OCI-M2 (cell line): ENCODE measurements at regions not wholly inside any gene's neighbourhood (a gene's known extent, or its start where the extent isn't known, plus 50 kb on each side); places are given as distances from the start of the nearest gene placed in this dataset.
"Not testable (repeated sequence)": the region's sequence is repeated elsewhere in the genome, so short reads cannot be mapped to it uniquely, and the experiment has no call there.

Experiments used
- DNase-seq: peaks from one replicate; lab custom pipeline; 2025; ENCODE audit not compliant: unreplicated experiment; lab: John Stamatoyannopoulos, UW

DNA sequence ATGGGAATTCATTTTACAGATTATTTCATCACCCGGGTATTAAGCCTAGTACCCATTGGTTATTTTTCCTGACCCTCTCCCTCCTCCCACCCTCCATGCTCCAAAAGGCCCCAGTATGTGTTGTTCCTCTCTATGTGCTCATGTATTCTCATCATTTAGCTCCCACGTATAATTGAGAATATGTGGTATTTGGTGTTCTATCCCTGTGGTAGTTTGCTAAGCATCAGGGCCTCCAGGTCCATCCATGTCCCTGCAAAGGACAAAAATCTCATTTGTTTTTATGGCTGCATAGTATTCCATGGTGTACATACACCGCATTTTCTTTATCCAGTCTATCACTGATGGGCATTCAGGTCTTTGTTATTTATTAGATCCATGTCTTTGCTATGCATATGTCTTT, 894.1 kb upstream of the MIR17HG start:
- no peak for DNase-seq

DNA sequence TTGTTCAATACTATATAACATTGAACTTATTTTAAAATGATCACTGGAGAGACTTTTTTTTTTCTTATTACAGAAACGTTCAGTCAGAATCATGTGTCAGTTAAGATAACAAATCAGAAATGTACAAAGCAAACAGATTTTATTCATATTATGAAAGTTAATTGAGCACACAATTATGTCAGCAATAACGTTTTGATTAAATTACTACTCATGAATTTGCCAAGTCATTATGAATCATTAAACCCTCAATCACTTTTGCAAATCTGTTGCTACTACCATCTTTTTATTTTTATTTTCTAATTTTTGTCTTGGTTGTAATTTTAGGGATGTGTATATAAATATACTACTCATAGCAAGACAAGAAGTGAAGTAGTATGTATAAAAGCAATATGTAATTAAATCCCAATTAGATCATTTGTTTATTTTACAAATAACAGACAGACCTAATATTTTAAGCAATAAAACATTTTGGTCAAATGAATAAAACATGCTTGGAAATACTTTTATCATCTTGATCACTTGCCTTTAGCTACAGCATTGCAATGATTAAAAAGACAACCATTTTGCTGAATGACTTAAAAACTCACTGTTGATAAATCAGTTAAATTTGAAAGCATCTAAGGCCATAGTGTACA, 893.4 kb upstream of the MIR17HG start:
- no peak for DNase-seq

DNA sequence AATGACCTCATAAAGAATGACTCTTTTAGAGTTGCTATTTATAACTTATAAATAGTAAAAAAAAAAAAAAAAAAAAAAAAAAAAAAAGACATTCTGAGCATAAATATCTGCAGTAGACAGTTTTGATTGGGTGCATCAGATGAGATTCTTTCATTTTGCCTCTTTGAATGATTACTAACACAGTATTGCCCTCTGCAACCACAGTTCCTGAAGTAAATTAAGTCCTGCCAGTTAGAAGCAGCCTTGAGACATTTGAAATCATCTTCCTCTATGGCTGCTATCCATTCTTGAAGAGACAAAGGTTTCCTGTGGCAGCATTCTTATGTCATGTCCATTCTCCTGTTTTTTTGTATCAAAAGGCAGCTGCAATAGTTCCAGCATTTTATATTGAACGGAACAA, 892.4 kb upstream of the MIR17HG start:
- no peak for DNase-seq

DNA sequence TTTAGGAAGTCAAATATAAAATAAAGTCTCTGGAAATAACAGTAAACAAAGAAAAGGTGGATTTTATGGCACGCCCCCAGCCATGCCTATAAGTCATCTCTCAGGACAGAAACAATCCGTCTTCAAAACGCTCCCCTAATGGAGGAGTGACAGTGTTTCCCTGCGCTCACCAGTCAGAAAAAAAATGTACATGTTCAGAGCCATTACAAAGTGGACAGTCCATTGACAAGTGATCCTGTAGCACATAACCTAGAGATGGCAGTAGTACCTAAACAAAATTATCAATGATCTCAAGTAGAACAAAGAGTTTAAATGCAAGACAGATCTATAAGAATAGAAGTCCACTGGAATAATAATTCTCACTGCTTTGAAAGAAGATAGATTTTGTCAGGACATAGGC, 891.7 kb upstream of the MIR17HG start:
- DNase-seq, result no peak

DNA sequence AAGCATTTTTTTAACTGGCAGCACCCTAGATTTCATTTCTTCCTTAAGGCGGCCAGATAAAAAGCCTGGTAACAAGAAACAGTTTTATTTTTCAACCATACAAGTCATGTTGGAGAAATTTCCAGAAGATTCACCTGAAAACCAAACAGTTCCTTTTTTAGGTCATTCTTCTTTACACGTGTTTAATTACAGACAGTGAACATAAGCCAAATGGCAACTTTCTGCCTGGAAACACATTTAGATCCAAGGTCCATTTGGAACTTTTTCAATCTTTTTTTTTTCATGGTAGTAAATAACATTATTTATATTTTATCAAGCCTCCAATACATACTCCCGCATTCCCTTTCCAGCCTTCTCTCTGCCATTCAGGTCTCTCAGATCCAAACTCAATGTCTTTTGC, 886.1 kb upstream of the MIR17HG start:
- no peak for DNase-seq

DNA sequence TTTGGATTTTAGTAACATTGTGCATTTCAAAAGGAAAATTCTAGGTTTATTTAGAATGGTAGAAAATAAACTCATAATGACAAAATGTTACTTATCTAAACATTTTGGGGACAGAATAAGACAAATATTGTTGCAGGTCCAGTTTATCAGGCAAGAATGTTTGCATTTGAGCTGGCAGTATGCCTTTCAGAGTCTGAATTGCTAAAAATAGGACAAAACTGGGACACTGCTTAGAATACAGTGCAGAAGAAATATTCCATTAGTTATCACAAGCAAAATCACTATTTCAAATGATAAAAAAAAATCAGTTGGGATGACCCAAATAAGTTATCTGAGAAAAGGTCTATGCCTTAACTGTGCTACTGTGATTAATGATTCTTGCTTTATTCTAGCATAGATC, 870.3 kb upstream of the MIR17HG start:
- no peak for DNase-seq

DNA sequence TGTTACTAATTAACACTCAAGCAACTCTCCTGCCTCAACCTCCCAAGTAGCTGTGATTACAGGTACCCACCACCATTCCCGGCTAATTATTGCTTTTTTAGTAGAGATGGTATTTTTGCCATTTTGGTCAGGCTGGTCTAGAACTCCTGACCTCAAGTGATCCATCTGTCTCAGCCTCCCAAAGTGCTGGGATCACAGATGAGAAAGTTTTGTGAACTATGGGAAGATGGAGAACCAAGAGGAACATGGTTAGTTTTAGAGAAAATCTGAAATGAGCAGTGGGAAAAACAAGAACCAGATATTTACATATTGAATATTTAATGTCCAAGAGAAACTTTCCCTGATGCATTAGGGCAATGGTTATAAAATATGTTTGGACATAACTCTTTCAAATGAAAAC, 863.6 kb upstream of the MIR17HG start:
- DNase-seq, result no peak

DNA sequence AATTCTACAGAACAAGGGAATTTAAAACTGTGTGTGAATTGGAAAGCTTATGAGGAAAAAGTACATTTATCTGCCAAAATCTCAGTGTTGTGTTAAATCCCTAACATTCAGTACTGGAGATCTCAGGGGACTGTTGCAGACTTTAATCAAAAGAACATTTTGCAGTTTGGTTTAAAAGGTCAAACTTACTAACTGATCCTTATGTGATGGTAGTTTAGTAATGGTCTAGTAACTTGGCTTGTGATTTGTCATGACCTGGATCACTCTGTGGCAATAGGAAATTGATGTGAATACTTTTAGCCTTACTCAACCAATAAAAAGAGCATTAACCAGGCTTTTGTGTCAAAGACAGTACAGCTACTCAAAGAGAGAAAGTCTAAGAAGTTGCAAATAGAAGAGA, 862.1 kb upstream of the MIR17HG start:
- no peak for DNase-seq

DNA sequence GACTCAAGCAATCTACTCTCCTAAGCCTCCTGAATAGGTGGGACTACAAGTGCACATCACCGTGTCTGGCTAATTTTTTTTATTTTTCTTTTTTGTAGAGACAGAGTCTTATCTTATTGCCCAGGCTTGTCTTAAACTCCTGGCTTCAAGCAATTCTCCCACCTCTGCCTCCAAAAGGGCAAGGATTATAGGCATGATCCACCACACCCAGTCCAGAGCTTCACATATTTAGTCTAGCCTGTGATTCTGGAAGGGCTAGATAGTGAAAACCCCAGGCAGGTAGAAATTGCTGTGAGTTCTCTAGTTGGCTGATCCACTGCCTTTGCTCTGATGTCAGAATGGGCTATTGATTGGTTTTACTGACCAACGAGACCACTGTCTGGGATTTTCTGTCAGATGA, 854.6 kb upstream of the MIR17HG start:
- no peak for DNase-seq

DNA sequence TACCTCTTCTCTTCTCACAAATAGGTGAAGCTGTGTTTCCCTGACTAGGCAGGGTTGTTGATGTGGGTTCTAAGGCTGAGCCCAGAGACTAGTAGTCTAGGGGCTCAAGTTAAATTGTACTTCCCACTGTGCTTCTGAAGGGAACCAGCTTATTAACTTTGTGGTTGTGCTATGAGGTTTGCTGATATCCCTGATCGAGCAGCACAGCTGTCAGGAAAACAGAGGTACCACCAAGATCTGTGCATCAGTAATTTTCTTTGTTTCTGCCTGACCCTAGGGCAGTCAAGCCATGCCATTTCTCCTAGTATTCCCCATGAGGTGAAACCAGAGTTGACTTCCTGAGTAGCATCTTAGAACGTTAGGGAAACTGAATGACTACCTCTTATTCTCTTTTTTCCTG, 853.8 kb upstream of the MIR17HG start:
- DNase-seq, result no peak

DNA sequence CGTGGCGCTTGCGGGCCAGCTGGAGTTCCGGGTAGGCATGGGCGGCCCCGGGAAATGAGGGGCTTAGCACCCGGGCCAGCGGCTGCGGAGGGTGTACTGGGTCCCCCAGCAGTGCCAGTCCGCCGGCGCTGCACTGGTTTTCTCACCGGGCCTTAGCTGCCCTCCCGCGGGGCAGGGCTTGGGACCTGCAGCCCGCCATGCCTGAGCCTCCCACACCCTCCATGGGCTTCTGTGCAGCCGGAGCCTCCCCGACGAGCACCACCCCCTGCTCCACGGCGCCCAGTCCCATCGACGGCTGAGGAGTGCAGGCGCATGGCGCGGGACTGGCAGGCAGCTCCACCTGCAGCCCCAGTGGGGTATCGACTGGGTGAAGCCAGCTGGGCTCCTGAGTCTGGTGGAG, 852.6 kb upstream of the MIR17HG start:
- DNase-seq, result not testable (repeated sequence)

DNA sequence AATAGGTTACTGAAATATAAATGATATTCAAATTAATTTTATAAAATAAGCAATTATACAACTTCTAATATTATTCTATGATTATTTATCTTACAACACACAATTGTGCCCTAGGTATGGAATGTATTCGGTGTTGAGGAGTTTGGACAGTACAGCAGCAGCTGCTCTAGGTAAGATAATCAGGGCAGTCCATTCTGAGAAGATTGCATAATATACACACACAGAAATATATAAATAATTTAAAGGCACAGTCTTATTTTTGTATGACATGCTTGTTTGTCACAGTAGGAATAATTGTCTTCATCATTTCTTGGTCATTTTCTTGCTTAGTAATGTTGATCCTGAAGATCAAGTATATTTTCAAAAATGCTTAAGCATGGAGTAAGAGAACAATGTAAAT, 849.4 kb upstream of the MIR17HG start:
- no peak for DNase-seq

DNA sequence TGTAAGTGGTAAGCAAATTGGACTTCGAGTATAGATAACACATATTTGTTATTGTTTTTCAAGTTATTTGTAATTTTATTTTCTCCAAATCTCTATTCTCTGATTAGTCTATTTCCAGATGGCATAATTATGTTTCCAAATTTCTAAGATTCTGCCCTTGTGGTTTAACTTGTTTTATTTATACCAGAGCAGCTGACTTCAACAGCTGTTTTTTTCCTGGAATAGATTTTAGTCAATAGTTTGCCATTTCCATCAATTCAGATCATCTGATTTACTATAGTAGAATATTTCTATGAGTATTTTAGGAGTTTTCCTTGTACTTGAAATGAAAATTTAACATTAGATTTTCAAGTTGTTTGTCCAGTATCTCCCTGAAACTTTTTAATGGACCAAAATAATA, 848.7 kb upstream of the MIR17HG start:
- DNase-seq, result no peak

DNA sequence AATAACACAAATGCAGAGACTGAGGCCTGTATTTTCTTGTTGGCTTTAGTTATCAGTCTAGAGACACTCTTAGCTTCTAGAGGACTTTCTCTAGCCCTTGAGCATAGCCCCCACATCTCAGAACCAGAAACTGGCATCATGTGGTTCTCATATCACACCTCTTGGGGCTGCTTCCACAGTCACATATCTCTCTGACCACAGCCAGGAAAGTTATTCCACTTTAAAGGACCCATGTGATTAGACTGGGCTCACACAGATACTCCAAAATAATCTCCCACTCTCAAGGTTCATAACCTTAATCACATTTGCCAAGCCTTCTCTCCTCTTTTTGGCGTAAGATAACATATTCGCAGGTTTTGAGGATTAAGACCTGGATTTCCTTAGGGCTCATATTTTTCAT, 846.9 kb upstream of the MIR17HG start:
- peak; percentile 21 for DNase-seq

DNA sequence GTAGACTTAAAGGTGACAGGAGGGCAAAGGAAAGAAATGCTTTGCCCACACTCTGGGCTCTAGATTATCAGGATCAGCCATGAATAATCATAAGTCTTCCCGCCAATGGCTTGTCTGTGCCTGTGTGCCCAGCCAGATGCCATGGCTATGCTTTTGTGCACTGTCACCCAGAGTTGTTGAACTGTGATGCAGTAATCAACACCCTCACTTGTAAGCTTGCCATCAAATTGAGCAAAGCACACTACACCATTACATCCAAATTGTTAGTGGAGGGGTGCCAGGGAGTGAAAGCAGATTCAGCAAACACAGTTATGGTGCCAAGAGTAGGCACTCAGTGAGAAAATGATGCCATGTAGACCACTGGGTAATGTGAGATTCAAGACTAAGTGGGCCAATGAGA, 845.3 kb upstream of the MIR17HG start:
- DNase-seq, result no peak

DNA sequence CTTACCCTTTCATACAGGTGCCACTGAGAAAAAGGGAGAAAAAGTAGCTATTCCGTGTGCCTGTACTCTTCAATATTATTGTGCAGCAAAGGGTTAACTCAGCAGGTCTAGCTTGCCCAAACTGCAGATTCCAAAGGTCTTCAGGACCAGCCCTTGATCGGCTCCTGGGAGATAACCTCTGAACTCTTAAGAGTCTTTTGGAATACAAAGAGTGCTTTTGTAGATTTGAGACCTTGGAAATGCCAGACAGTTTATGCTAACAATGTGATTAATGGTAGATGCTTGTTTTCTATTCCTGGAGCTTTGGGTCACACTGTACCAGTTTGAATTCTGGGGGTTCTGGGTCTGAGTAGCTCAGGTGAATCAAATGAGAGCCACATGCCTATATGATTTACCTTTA, 844.7 kb upstream of the MIR17HG start:
- no peak for DNase-seq

DNA sequence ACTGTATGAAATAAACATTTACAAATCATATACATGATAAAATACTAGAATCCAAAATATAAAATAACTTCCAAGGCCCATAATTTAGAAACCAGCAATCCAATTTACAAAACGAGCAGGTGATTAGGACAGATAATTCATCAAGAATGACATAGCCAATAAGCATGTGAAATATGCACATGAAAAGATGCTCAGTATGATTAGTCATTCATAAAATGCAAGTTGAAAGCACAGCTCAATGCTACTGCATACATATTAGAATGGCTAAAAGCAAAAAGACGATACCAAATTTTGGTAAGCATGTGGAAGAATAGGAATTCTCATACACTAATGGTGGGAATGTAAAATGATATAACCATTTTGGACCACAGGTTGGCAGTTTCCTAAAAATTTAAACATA, 837.2 kb upstream of the MIR17HG start:
- DNase-seq, result no peak

DNA sequence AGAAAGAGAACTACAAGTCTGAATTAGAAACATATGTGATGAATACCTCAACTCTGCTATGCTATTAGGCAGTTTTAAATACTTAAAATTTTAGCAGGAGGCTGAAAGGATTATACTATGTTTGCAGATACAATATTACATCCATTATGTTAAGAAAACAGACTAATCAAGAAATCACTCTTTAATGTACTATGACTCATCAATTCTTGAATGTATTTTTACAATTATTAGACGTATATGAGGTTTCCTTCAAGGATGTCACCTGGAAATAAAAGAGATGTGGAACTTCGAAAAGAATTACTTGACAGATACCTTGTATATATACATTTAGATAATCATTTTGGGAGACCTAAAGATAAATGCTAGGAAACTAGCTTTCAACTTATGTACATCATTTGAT, 835.6 kb upstream of the MIR17HG start:
- no peak for DNase-seq

DNA sequence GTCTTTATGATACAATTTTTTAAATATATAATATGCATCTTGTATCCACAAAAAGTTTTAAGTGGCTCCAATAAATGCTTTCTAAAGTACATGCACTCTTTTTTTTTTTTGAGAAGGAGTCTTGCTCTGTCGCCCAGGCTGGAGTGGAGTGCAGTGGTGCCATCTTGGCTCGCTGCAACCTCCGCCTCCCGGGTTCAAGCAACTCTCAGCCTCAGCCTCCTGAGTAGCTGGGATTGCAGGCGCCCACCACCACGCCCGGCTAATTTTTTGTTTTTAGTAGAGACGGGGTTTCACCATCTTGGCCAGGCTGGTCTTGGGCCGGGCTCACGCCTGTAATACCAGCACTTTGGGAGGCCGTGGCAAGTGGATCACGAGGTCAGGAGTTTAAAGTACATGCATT, 832.8 kb upstream of the MIR17HG start:
- not testable (repeated sequence) for DNase-seq

DNA sequence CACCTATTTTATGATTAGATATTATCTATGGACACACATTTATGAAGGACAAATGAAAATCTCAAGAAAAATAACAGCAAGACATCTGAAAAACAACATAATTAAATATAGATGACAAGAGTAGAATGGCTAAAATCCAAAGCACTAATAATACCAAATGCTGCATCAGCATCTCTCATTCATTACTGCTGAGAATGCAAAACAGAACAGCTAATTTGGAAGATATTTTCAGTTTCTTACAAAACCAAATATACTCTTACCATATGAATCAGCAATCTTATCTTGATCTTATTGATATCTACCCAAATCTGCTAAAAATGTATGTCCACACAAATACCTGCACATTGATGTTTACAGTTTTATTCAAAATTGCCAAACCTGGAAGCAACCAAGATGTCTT, 829.1 kb upstream of the MIR17HG start:
- DNase-seq, result no peak

DNA sequence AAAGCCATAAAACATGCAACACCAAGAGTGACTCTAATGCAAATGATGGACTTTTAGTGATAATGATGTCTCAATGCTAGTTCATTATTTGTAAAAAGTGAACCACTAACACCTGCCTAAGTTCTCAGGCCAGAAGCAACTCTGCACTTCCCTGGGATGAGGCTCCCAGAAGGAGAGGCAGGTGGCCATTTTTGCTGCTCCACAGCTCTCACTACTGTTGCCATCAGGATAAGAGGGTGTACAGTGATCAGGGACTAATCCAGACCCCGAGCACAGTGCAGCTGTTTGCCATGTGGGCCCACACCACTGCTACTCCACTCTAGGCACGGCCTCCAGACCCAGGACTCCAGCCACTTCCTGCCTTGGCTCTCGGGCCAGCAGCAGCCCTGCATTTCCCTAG, 828.3 kb upstream of the MIR17HG start:
- DNase-seq, result no peak

DNA sequence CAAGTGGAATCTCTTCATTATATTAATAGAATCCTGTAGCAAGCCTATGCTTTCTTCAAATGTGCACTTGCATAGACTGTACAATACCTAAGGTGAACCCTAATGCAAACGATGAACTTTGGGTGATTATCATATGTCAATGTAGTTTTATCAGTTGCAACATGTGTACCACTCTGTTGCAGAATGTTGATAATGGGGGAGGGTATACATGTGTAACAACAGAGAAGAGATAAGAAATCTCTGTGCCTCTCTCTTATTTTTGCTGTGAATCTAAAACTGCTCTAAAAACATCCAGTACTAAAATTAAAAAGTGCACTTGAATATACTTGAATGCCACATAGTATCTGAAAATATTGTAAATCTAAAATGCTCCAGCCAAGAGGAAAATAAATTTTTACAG, 820.8 kb upstream of the MIR17HG start:
- no peak for DNase-seq

DNA sequence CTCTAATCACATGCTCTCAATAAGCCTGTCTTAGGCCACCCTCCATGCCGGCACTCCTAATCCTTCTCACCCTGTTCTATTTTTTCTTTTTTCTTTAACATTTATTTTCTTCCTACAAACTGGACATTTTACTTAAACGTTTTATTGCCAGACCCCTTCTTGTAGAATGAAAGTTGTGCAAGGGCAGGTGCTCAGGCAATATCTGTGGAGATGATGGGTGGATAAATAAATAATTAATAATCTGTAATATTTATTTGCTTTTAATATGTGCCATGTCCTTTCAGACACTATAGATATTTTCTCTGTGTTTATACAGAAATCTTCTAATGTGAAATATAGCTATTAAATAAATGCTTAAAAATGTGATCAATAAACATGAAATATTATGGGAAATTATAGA, 815.7 kb upstream of the MIR17HG start:
- DNase-seq, result no peak
